ENCODE measurements at regions not wholly inside any gene's neighbourhood (a gene's known extent, or its start where the extent isn't known, plus 50 kb on each side); places are given as distances from the start of the nearest gene placed in this dataset.
"Not testable (repeated sequence)": the region's sequence is repeated elsewhere in the genome, so short reads cannot be mapped to it uniquely, and the experiment has no call there.

- no peak for DNase-seq (ENCODE audit: low spot score)
These were observed 142.4 kb downstream of the NDUFA10 start for GRCh38 chr2:239882781-239883180.

GRCh38 chr2:239882331-239882732, 142.8 kb downstream of the NDUFA10 start:
- peak; percentile 53 for DNase-seq (ENCODE audit: low spot score)

GRCh38 chr2:239881561-239882320, 143.4 kb downstream of the NDUFA10 start:
- no peak for DNase-seq (ENCODE audit: low spot score)

DNA sequence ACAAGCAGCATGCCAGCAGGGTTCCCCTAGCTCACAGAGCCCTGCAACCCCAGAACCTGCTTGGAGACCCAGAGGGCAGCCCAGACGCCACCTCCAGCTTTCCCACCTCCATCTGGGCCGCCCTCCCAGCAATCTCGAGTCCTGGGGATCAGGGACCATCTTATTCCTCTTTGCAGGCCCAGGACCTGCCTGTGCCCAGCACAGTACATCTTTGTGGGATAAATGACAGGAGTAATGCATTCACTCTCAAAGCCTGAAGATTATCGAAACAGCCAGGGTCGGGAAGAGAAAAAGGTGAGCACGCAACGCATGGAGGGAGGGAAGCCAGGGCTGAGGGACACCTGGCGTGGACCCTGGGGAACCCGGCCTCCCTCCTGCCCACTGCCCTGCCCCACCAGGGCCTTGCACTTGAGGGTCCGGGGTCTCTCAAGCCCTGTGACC, 144.1 kb downstream of the NDUFA10 start:
- no peak for DNase-seq (ENCODE audit: low spot score)

GRCh38 chr2:239880396-239880795, 144.7 kb downstream of the NDUFA10 start:
- DNase-seq (ENCODE audit: low spot score), result no peak

GRCh38 chr2:239879423-239880084, 145.6 kb downstream of the NDUFA10 start:
- DNase-seq (ENCODE audit: low spot score), result no peak

GRCh38 chr2:239878686-239879085, 146.5 kb downstream of the NDUFA10 start:
- DNase-seq (ENCODE audit: low spot score), result no peak

- no peak for DNase-seq (ENCODE audit: low spot score)
These were observed 148.2 kb downstream of the NDUFA10 start for GRCh38 chr2:239876948-239877289.

DNA sequence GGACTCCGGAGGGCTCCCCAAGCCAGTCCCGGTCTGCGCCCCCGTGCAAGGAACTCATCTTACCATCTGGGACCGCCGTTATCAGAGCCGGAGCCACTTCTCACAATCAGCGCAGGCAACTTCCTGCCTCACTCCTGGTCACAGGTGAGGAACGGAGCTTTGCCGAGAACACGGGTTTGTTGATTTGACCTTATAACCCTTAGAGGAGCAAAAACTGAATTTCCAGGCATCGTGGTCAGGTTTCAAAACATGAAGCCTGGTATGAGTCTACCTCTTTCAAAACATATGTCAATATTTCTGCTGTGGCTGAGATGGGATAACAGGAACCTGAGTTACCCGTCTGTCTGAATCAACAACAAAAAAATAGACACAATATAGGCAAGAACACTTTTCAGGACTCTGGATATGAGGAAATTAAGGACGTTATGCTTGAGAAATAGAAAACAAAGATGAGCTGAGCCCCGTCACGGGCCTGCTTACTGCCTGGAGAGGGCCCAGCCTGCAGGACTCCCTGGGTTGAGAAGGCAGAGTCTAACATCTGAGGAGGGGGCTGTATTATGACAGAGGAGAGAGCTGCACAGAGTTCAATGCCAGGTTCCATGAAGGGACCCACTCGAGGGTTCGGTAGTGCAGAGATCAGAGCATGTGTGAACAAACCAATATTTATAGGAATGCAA, 148.7 kb downstream of the NDUFA10 start:
- DNase-seq (ENCODE audit: low spot score), result no peak

- no peak for DNase-seq (ENCODE audit: low spot score)
These were observed 150.3 kb downstream of the NDUFA10 start for GRCh38 chr2:239874636-239875356.

DNA sequence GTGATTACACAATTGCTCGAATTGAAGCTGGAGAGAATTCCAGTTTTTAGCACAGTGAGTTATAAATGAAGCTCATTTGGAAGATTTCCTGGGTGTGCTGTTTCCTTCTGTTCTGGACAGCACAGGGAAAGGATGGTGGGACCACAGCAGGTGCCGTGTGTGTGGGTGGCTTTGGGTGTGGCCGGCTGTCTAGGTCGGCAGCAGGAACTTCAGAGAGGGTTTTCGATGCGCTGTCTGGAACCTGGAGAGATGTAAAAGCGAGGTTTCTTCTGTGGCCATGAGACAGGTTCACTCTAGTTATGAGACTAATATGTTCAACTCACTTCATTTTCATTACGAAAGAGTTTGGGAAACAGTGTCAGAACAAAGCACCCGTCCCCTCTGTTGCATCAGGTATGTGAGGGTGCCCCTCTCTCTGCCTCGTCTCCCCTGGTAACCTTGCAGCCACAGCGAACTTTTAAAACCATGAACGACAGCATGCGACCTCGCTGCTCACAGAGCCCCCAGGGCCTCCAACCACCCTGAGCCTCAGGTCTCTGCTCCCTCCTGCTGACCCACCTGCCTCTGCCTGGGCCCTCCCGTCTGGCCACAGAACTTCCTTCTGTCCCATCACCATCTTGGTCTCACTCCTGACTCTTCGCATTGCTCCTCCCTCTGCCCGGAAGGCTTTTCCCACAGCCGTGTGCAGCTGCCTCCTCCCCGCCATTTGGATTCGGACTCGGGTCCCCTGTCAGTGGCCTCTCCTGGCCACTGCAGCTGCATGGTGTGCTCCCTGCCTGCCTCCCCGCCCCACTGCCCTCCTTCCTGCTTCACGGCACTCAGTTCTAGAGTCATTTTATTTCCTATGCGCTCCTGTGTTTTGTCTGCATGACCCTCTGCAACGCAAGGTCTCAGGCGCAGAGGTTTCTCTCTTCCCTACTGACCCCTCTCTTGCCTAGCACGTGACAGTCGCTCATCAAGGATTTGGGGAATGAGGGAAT, 151.2 kb downstream of the NDUFA10 start:
- DNase-seq (ENCODE audit: low spot score), result no peak

DNA sequence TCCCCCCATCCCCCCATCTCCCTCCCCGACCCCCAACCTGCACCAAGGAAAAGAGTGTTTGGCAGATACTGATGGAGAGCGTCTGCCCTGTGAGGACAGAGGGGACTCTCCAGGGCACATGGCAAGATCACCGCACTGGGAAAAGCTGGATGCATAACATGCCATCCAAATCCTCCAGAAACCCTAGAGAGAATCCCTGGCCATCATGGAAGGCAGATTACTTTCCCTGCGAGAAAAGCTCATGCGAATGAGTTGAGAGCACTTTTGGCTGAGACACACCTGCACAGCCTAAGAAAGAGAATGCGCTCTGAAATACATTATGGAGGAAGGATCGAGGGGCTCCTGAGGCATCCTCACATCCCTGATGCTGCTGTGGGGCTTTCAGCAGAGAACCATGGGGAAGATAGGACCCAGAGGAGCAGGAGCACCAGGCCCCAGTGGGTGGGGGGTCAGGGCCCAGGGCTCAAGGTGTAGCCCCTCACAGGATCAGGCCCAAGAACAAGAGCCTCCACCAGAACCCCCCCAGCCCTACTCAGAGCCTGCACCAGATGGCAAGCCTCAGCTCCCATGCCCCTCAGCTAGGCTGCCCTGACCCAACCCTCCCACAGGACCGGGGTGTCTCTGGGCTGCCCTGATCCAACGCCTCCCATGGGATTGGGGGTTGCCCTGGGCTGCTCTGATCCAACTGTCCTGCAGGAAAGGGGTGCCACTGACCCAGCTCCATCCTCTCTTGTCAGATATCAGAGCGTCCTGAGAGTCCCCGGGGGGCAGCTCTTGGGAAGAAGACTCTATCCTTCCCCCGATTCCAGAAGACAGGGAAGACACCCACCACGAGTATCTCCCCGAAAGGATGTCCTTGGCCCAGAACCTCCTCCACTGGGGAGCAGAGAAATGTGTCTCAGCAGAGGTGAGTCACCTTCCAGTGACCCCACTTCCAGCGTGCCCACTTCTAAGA, 153.4 kb downstream of the NDUFA10 start:
- DNase-seq (ENCODE audit: low spot score), result no peak

DNA sequence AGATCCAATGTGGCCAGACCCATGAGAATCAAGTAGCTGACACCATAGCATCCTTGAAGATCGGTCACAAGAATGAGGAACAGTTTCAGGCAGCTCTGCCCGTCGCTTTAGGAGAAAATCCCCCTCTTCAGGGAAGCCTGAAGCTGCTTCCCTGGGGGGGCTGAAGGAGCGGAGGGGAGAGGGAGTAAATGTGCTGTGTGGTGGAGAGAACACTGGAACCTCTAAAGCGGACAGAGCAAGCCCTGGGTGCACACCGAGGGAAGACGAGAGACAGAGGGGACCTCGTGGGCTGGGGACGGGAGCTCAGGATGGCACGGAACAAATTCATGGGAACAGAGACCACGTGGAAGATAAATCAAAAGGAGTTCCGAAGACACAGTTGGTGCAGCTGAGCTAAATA, 154.3 kb downstream of the NDUFA10 start:
- no peak for DNase-seq (ENCODE audit: low spot score)

- no peak for DNase-seq (ENCODE audit: low spot score)
These were observed 154.9 kb downstream of the NDUFA10 start for GRCh38 chr2:239870276-239870675.

- DNase-seq (ENCODE audit: low spot score), result no peak
These were observed 155.6 kb downstream of the NDUFA10 start for GRCh38 chr2:239869272-239870155.

DNA sequence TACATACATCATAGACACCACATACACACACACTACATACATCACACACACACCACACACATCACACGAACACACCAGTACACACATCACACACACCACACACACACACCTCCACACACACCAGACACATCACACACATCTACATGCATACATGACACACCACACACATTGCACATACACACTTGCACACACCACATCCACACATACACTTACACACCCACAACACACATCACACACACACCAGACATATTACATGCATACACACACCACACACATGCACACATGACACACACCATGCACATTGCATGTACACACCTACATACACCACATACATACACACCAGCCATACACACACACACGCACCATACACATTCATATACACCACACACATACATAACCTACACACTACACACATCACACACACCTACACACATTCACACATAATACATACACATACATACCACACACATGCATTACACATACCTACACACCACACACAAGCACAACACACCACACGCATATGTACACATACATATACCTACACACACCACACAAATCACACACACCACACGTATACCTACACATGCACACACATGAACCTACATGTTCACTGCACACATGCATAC, 156.5 kb downstream of the NDUFA10 start:
- DNase-seq (ENCODE audit: low spot score), result no peak

DNA sequence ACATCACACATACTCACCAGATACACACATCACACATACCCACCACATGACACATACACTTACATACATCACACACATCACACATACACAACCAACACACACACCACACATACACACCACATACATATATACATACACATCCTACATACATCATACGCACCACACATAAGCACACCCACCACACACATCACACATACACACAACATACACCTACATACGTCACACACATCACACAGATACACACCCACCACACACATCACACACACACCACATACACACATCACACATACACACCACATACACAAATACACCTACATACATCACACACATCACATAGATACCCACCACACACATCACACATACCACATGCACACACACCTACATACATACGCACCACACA, 158.4 kb downstream of the NDUFA10 start:
- DNase-seq (ENCODE audit: low spot score), result no peak

DNA sequence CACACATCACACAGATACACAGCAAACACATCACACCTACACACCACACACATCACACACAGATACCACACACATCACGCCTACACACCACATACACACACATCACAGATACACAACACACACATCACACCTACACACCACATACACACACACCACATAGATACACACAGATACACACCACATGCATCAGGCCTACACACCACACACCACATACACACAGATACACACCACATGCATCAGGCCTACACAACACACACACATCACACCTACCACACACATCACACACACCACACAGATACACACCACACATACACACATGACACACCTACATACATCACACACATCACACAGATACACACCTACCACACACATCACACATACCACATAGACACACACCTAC, 158.8 kb downstream of the NDUFA10 start:
- no peak for DNase-seq (ENCODE audit: low spot score)

GRCh38 chr2:239865856-239866255, 159.3 kb downstream of the NDUFA10 start:
- DNase-seq (ENCODE audit: low spot score), result not testable (repeated sequence)

Data from HuH-7.5 (cell line).